ENCODE measurements at regions not wholly inside any gene's neighbourhood (a gene's known extent, or its start where the extent isn't known, plus 50 kb on each side); places are given as distances from the start of the nearest gene placed in this dataset.

GRCh38 chr4:177771645-177772044 lies 329.4 kb upstream of the AGA start:
- Histone ChIP-seq H3K27me3 (no peaks in the 10 kb centered on the region), H3K27ac (replicated peaks in 1 of 4) (no peak overlapping the region), H3K36me3 (no peaks in the 10 kb centered on the region), H3K9me3 (no peaks in the 10 kb centered on the region), H3K4me3 (no peak overlapping the region), H3K4me1 (no peaks in the 10 kb centered on the region)
- no peak for DNase-seq (ENCODE audit: extremely low spot score)
- intact Hi-C loops (cut with DNase I): no loop called here
- WGBS: 89% methylated on average over 1 of the region's 1 CpG
- no peak for TF ChIP-seq EP300 (IDR thresholded peaks at IDR 0.05)
- no peak for TF ChIP-seq POLR2AphosphoS5 (IDR thresholded peaks at IDR 0.05)
- no peak for TF ChIP-seq CTCF (IDR thresholded peaks at IDR 0.05)
- TF ChIP-seq POLR2A (IDR thresholded peaks at IDR 0.05; ENCODE audit: low read depth): no peak

GRCh38 chr4:177778623-177779022 lies 336.4 kb upstream of the AGA start:
- intact Hi-C loops (cut with DNase I): no loop called here
- no peak overlapping the region for H3K4me3 ChIP-seq
- DNase-seq (ENCODE audit: extremely low spot score): no peak
- 95% methylated on average over 2 of the region's 2 CpGs for WGBS
- no peaks in the 10 kb centered on the region for H3K9me3 ChIP-seq
- no peaks in the 10 kb centered on the region for H3K36me3 ChIP-seq
- H3K4me1 ChIP-seq: no peaks in the 10 kb centered on the region
- no peaks in the 10 kb centered on the region for H3K27me3 ChIP-seq
- H3K27ac ChIP-seq (replicated peaks in 1 of 4): no peak overlapping the region
- TF ChIP-seq POLR2A (IDR thresholded peaks at IDR 0.05; ENCODE audit: low read depth) (no peak), CTCF (IDR thresholded peaks at IDR 0.05) (no peak), POLR2AphosphoS5 (IDR thresholded peaks at IDR 0.05) (no peak), EP300 (IDR thresholded peaks at IDR 0.05) (no peak)

GRCh38 chr4:177785000-177785399 lies 342.8 kb upstream of the AGA start:
- no peak for DNase-seq (ENCODE audit: extremely low spot score)
- no peaks in the 10 kb centered on the region for H3K4me1 ChIP-seq
- WGBS: 64% methylated on average over 4 of the region's 4 CpGs
- no peak overlapping the region for H3K27ac ChIP-seq (replicated peaks in 1 of 4)
- intact Hi-C loops (cut with DNase I): no loop called here
- no peak overlapping the region for H3K4me3 ChIP-seq
- H3K27me3 ChIP-seq: no peaks in the 10 kb centered on the region
- no peaks in the 10 kb centered on the region for H3K36me3 ChIP-seq
- TF ChIP-seq CTCF (IDR thresholded peaks at IDR 0.05) (no peak), EP300 (IDR thresholded peaks at IDR 0.05) (no peak), POLR2A (IDR thresholded peaks at IDR 0.05; ENCODE audit: low read depth) (no peak)
- no peaks in the 10 kb centered on the region for H3K9me3 ChIP-seq

DNA sequence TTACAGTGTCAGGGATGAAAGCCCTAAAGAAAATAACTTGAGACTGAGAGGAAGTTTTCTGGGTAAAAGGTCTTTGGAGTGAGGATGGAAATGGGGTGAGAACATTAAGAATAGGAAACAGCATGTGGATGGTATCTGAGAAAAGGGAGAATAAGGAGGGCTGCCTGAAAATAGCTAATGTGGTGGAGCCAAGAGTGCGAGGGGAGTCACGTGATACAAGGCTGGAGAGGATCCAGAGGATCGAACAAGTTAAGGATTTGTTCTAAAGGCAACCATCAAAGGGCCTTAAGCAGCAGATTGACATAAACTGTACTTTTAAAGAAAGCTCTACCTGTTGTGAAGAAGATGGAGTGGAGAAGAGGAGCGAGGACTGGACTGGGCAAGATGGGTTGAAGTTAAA lies 347.4 kb upstream of the AGA start:
- WGBS: 68% methylated on average over 4 of the region's 4 CpGs
- intact Hi-C loops (cut with DNase I): no loop called here
- no peak for DNase-seq (ENCODE audit: extremely low spot score)
- Histone ChIP-seq H3K27me3 (no peaks in the 10 kb centered on the region), H3K4me3 (no peak overlapping the region), H3K9me3 (no peaks in the 10 kb centered on the region), H3K36me3 (no peaks in the 10 kb centered on the region), H3K4me1 (no peaks in the 10 kb centered on the region), H3K27ac (replicated peaks in 1 of 4) (no peak overlapping the region)
- TF ChIP-seq POLR2A (IDR thresholded peaks at IDR 0.05; ENCODE audit: low read depth) (no peak), POLR2AphosphoS5 (IDR thresholded peaks at IDR 0.05) (no peak), CTCF (IDR thresholded peaks at IDR 0.05) (no peak), EP300 (IDR thresholded peaks at IDR 0.05) (no peak)

GRCh38 chr4:177791188-177791587 lies 349.0 kb upstream of the AGA start:
- Histone ChIP-seq H3K27me3 (no peaks in the 10 kb centered on the region), H3K36me3 (no peaks in the 10 kb centered on the region), H3K4me1 (no peaks in the 10 kb centered on the region), H3K9me3 (no peaks in the 10 kb centered on the region), H3K4me3 (no peak overlapping the region), H3K27ac (replicated peaks in 1 of 4) (no peak overlapping the region)
- 82% methylated on average over 4 of the region's 4 CpGs for WGBS
- TF ChIP-seq POLR2AphosphoS5 (IDR thresholded peaks at IDR 0.05) (no peak), CTCF (IDR thresholded peaks at IDR 0.05) (no peak), EP300 (IDR thresholded peaks at IDR 0.05) (no peak), POLR2A (IDR thresholded peaks at IDR 0.05; ENCODE audit: low read depth) (no peak)
- DNase-seq (ENCODE audit: extremely low spot score): no peak
- intact Hi-C loops (cut with DNase I): no loop called here

All from esophagus muscularis mucosa (tissue), 4 donors.